GM19372 (cell line): ENCODE measurements at regions not wholly inside any gene's neighbourhood (a gene's known extent, or its start where the extent isn't known, plus 50 kb on each side); places are given as distances from the start of the nearest gene placed in this dataset.
"Not testable (repeated sequence)": the region's sequence is repeated elsewhere in the genome, so short reads cannot be mapped to it uniquely, and the experiment has no call there.

Source experiments
- ATAC-seq: cut with Tn5 transposase; IDR thresholded peaks from one replicate; pipeline ENCODE4 v1.9.1; 2021; ENCODE audit warnings: mild to moderate bottlenecking, low read depth, moderate library complexity; ENCODE audit not compliant: unreplicated experiment

DNA sequence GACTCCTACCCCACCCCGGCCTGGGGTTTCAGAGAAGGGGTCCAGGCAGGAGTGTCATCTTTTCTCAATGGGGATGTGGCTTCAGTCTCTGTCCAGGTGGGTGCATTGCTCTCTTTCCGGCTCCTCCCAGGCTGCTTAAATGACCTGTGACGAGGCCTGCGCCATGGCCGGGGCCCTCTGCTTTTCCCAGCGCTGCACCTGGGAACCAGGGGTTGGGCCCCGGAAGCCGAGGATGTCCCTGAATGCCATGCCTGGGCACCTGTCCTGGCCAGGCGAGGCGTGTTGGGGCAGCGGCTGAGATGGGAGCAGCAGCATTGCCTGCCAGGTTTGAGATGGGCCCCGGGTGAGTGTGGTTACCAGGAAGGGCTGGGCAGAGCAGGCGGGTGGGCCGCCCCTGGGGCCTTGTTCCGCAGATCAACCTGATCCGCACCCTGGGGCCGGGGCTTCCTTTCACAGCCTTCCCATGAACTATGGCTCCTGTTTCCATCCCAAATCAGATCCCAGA, 147.4 kb downstream of the SEC14L1 start:
- no peak for ATAC-seq

DNA sequence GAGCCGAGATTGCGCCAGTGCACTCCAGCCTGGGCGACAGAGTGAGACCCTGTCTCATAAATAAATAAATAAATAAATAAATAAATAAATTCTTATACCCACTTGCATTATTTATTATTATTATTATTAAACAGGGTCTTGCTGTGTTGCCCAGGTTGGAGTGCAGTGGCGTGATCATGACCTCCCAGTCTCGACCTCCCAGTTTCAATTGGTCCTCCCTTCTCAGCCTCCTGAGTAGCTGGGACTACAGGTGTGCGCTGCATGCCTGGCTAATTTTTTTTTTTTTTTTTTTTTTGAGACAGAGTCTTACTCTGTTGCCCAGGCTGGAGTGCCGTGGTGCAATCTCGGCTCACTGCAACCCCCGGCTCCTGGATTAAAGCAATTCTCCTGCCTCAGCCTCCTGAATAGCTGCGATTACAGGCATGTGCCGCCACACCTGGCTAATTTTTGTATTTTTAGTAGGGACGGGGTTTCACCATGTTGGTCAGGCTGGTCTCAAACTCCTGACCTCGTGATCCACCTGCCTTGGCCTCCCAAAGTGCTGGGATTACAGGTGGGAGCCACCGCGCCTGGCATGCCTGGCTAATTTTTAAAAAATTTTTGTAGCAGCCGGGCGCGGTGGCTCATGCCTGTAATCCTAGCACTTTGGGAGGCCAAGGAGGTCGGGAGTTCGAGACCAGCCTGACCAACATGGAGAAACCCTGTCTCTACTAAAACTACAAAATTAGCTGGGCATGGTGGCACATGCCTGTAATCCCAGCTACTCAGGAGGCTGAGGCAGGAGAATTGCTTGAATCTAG, 150.2 kb downstream of the SEC14L1 start:
- ATAC-seq = not testable (repeated sequence)

DNA sequence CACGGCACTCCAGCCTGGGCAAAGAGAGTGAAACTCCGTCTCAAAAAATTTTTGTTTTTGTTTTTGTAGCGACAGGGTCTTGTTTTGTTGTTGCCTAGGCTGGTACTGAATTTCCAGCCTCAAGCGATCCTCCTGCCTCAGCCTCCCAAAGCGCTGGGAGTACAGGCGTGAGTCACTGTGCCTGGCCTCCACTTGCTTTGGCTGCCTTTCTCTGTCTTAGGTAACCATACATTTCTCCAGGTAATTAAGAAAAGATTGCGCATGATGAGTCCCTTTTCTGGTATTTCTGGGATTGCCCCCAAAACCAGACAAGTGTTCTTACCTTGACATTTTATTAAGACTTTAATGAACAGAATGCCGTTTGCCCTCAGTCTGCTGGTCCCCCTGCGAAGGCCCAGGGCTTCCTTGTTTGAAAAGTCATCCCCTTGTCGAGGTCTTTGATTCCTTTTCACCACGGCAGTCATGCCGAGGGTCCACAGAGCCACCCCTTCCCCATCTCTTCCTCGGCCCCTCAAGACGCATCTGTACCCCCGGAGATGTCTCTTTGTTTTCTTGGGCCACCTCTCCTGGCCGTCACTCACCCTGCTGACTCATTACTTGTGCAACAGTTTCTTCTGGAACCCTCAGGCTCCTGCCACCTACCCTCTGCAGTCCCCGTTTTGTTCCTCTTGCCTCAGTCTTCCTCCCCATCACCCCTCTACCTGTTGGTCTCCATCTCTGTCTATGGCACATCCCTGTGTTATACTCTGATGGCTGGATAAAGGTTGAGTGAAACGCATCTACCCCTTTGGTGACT, 151.0 kb downstream of the SEC14L1 start:
- ATAC-seq = no peak

DNA sequence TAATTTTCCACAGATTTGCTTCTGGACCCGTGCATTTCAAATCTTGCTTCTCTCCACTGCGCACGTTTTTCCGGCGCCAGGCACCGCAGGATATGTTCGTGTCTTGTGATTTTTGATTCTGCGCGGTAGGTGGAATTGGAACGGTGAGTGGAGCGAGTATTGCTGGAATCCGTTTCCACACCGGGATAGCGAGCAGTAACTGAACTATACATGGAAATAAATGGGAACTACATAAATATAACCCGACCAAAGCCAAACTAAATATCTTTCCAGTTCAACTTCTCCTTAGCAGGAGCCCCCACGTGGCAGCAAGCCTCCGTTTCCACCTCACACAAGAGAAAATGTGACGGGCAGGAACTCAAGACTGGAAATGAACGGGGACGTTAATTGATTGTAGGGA, 154.0 kb downstream of the SEC14L1 start:
- no peak for ATAC-seq

DNA sequence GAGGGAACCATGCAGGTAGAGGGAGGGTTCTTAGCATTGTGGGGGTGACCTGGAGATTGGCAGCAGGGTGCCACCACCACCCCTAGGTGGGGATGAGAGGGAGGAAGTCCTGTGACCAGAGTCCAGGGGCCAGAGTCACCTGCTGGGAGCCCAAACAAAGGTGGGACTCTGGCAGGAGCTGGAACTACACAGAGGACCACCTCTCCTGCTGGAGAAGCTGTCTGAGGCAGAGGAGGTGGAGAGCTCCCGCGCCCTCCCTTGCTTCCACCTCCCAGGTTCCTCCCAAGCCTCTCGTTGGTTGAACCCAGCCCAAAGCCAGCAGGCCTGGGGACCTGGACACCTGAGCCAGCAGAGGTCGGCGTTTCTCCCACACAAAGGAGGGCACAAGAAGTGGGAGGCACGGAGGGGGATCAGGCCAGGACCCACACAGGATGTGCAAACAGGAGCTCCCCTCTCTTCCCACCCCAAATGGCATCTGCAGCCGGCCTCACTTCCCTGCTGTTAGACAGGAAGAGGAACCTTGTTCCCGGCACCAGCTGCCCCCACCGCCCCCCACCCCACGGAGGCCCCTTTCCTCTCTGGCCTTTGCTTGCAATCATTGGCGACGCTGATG, 154.6 kb downstream of the SEC14L1 start:
- no peak for ATAC-seq

DNA sequence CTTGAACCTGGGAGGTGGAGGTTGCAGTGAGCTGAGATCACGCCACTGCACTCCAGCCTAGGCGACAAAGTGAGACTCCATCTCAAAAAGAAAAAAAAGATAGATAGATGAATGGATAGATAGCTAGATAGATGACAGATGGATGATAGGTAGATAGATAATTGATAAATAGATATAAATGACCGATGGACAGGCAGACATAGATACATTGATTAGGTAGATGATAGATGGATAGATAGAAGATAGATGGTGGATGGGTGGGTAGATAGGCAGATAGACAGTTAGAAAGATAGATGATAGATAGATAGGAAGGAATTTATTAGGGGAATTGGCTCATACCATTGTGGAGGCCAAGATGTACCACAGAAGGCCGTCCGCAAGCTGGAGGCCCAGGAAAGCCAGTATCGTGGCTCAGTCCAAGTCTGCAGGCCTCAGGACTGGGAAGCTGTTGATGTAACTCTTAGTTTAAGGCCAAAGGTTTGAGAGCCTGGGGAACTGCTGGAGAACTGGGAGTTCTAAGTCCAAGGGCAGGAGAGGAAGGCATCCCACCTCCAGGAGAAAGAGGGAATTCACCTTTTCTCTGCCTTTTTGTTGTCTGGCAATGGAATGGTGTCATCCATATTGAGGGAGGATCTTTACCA, 156.1 kb downstream of the SEC14L1 start:
- ATAC-seq = no peak

DNA sequence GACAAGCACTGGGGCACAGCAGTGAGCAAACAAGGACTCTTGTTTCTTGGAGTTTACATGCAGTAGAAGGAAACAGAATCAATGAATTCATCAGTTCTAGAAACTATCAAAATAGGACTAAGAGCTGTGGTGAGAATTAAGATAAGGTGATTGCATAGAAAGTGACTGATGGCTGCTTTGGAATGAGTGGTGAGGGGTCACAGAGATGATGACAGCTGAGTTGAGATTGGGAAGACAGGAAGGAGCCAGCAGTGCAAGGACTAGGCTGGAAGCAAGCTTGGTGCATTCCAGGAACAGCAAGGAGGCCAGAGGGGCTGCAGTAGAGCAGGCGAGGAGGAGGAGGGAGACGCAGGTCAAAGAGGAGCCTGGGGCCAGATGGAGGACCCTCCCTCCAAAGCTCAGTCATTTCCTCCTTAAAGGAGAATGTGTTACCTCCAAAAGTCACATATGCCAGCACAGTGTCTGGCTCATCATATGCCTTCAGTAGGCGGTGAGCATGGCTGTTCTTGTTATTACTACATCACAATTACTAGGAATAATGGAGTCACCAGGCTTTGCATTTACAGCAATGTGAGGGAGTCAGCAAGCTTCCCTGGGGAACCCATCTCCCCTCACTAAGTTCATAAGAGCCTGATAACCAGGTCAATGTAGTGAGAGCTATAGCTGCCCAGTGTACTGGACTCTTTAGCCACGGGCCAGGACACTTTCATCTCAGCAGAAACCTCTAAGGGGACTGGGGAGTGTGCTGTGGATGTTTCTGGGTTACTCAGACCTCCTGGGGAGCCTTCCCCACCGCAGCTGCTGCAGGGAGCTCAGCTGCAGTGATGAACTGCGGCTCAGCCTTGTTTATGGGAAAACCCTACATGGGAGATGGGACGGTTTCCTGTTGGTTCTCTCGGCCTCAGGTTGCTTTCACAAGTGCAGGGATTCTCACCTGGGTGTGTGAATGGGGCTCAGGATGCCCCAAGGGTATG, 157.2 kb downstream of the SEC14L1 start:
- no peak for ATAC-seq

DNA sequence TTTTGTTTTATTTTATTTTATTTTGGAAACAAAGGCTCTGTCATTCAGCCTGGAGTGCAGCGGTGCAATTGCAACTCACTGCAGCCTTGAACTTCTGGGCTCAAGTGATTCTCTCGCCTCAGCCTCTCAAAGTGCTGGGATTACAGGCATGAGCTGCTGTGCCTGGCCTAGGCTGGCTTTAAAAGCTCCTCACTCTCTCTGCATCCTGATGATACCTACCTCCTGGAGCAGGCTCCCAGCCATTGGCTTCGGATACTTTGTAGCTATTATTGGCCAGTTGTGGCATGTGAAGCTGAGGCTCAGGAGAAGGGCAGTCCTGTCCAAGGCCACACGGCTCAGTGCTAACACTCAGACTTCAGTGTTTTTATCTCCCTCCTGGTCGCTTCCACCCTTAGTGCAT, 158.0 kb downstream of the SEC14L1 start:
- no peak for ATAC-seq

DNA sequence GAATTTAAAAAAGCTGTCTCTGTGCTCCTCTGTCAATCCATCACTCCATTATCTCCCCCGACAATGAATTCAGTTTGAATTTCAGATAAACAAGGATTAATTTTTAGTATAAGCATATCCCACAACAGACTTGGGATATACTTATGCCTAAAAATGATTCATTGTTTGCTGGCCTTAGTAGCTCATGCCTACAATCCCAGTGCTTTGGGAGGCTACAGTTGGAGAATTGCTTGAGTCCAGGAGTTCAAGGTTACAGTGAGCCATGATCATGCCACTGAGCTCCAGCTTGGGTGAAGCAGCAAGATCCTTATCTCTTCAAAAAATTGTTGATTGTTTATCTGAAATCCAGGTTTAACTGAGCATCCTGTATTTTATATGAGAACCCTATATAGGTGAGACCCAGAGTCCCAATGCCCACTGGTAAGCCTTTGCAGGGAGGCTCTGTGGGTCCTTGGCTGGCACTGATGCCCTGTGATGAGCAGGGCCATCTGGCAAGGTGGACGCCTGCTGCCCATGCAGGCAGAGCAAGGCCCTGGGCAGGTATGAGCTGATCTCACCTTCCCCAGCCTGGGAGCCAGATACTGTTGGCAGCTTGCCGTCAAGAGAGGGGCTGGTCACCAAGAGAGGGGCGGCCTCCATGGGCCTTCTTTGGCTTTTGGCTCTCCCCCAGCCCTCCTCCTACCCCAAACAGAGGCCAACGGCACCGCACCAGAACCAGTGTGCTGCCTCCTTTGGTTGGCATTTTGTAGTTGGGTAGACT, 158.7 kb downstream of the SEC14L1 start:
- no peak for ATAC-seq

DNA sequence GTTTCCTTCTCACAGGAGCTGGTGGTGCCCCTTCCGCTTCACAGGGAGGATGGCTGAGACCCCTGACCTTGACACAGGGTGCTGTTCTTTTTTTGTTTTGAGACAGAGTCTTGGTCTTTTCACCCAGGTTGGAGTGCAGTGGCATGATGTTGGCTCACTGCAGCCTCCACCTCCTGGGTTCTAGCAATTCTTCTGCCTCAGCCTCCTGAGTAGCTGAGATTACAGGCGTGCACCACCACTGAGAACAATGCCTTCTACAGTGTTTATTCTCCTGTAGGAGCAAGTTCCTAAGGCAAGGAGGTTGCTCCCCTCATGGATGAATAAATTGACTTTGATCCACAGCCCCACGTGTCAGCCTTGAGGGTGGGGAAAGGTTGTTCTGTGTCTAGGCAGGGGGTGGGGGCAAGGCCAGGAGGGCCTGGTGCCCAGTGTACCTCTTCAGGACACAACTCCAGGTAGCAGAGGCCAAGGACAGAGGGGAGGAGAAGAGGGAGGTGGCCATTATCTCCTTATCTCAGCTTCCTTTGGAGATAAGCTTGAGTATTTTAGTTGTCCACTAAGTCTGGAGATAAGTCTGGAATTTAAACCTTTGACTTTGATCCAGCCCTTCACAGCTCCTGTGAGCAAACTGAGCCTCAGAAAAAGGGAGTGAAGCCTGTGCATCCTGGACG, 159.4 kb downstream of the SEC14L1 start:
- ATAC-seq = no peak

DNA sequence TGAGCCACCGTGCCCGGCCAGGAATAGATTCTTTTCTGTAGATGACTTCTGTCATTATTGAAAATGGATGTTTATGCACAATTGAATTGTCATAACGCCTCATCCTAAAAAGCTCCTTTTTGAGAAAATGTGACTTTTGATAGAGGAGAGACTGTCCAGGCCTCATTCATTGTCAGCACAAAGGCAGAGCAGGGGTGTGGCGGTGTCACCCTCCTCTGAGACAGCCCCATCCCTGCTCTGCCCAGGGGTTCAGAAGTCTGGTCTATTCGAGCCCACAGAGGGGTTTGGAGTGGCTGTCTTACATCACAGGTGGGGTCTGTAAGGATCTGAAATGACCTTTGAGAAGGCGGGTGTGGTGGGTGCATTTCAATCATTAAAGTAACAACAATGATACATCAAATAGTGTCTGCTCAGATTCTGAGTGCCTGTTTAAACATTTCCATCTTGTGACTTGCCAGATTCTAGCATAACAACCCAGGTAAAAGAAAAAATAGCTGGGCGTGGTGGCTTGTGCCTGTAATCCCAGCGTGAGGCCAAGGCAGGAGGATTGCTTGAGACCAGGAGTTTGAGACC, 161.0 kb downstream of the SEC14L1 start:
- ATAC-seq = no peak

DNA sequence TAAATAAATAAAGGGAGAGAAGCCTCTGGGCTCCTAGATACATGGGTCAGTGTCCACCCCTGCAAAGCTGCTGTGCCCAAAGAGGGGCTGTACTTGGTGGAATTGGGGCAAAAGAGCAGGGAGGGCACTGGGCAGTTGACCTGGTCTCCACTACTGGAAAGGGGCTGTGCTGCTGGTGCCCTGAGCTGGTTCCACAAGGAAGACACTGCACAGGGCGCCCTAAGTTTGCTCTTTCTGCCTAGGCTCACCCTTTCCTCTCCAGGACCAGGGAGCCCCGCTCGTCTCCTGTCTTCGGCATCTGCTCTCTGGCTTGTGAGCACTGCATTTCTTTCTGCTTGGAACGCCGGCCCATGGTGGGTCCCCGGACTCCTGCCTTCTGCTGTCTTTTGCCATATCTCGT, 161.9 kb downstream of the SEC14L1 start:
- no peak for ATAC-seq

DNA sequence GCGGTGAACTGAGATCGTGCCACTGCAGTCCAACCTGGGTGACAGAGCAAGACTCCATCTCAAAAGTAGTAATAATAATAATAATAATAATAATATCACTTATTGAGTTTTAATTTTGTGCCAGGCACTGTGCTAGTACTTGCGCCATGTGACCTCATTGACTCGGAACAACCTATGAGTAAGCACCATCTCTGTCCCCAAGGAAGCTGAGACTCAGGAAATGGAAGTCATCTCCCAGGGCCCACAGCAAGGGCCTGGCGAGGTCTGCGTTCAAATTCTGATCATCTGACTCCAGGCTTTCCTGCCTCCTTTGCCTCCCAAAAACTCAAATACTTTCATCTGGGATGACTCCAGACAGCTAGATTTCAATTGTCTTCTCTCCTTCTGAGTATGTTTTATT, 162.9 kb downstream of the SEC14L1 start:
- ATAC-seq = no peak

DNA sequence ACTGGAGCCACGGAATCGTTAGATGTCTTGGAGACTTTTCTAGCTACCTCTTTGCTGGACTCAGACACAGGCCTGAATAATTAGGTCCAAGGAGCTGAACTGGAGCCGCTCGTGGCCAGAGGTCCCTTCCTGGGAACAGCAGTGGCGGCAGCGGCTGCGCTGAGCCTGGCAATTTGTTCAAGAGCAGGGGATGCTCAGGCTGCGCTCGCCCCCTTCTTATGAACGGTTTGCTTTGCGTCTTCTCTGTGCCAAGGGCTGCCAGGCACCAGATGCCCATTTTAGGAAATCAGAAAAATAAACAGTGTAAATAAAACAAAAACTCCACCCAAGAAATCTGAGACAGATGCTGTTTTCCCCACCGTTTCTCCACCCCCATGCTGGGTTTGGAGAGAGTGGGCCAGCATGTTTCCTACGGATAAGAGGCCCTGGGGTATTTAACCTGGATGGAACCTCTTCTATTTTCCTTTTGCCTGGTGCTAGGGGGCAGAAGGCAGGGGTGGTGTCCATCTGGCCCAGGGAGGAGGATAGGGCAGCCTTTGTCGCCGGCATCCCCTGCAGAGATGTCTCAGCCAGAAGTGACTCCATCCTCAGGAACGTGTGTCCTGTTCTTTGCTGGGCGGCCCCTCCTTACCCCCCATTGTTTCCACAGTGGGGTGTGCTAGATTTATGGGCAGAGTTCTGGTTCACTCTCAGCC, 163.4 kb downstream of the SEC14L1 start:
- no peak for ATAC-seq

DNA sequence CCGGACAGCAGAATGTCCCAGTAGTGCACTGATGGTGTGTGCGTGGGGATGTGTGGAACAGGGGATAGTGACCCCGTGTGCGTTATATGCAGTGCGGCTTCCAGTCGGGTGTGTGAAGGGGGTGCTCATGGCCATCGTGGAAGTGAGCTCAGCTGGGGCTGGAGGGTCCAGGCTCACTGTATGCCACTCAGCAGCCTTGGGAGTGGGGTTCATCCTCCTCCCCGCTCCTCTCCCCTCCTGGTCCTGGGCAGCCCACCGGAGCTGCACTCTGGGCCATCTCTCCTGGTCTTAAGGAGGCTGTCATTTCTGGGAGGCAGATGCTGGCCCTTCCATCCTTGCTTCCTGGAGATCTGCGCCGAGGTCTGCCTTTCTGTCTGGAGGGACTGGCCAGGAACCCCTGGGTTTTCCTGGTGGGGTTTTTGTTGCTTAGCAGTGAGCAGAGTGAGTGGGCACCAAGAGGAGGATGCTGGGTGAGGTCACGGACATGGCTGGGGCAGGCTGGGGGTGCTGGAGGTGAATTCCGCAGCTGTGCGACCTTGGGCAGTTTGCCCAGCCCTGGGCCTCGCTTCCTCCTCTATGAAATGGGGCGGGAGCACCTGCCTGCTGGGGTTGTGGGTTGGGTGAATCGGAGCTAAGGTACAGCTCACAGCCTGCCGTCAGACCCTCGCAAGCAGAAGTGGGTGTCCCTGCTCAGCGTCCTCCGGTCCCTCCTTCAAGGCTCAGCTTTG, 164.1 kb downstream of the SEC14L1 start:
- ATAC-seq = no peak

DNA sequence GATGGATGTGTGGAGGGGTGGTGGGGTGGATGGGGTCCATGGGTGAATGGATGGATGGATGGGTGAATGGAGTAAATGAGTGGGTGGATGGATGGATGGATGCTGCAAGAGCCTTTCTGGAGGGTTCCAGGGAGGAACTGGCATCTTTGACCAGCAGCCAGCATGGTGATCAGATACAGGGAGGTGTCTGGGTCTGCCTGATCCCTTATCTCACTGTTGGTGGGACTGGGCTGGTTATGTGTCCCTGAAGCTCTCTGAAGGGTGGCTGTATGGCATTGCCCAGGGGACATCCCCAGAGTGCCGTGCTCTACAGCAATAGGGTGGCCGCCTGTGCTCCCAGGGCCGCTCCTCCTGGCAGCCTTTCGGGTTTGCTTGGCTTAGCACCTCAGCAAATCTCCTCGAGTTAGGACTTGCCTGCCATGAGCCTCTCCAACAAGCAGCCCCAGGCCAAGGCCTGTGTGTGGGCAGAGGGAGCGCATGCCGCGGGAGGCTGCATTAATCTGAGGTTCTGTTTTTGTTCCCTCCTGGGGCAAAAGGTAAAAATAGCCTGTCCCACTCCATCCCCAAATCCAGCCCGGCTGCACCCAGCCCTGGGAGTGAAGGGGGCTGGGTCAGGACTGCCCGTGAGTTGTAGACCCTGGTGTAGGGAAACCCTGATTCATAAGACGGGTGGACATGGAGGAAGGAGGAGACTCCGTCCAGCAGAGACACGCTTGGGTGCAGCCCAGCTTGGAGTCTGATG, 165.4 kb downstream of the SEC14L1 start:
- ATAC-seq = no peak
